Fibroblast of pulmonary artery (primary cell): ENCODE measurements at regions not wholly inside any gene's neighbourhood (a gene's known extent, or its start where the extent isn't known, plus 50 kb on each side); places are given as distances from the start of the nearest gene placed in this dataset.
A peak's percentile ranks its signal among the peaks of the same experiment; 100 is the strongest.

Experiments used
- DNase-seq: peaks from one replicate; pipeline ENCODE4 v3.0.0-alpha.2; 2010; ENCODE audit warnings: low read depth
- H3K4me3 ChIP-seq: replicated peaks from 2 replicates; pipeline ENCODE4 v1.5.1; 2011; ENCODE audit warnings: low read depth, mild to moderate bottlenecking, control low read depth, low read length, moderate library complexity
- TF ChIP-seq, protein P1 (sequence below): IDR thresholded peaks from 2 replicates; pipeline ENCODE4 v1.5.1; 2011; ENCODE audit warnings: mild to moderate bottlenecking, control low read depth, low read length, inconsistent platforms; ENCODE audit errors: missing control alignments

DNA sequence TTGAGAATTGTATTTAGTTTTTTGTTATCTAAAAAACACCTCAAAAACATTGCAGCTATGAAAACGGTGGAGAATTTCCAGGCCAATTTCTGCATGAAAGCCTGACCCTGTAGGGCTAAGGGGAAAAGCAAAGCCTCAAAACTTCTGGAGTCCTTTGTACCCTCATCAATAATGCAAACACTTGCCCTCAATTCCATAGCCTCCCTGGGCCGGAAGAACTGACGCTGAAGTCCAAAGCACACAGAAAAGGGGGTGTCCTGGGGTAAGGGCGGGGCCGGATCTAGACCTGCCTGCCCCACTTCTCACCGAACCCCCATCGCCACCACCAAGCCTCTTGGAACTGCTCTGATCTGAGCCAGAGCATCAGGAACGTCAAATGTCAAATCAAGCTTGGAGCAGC, 173.9 kb upstream of the S100G start:
- TF ChIP-seq, protein P1, sequence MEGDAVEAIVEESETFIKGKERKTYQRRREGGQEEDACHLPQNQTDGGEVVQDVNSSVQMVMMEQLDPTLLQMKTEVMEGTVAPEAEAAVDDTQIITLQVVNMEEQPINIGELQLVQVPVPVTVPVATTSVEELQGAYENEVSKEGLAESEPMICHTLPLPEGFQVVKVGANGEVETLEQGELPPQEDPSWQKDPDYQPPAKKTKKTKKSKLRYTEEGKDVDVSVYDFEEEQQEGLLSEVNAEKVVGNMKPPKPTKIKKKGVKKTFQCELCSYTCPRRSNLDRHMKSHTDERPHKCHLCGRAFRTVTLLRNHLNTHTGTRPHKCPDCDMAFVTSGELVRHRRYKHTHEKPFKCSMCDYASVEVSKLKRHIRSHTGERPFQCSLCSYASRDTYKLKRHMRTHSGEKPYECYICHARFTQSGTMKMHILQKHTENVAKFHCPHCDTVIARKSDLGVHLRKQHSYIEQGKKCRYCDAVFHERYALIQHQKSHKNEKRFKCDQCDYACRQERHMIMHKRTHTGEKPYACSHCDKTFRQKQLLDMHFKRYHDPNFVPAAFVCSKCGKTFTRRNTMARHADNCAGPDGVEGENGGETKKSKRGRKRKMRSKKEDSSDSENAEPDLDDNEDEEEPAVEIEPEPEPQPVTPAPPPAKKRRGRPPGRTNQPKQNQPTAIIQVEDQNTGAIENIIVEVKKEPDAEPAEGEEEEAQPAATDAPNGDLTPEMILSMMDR, result no peak
- no peak overlapping the region for H3K4me3 ChIP-seq
- DNase-seq, result no peak

DNA sequence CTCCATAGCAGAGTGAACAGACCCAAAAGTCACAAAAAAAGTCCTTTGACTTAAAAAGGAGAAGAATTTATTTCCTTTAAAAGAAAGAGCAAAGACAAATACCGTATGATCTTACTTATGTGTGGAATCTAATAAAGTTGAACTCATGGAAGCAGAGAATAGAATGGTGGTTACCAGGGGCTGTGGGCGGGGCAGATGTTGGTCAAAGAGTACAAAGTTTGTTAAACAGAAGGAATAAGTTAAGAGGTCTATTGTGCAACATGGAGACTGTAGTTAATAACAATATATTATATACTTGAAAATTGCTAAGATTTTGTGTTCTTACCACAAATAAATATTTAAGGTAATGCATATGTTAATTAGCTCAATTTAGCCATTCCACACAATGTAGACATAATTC, 173.3 kb upstream of the S100G start:
- TF ChIP-seq, protein P1, result no peak
- no peak for DNase-seq
- no peak overlapping the region for H3K4me3 ChIP-seq

DNA sequence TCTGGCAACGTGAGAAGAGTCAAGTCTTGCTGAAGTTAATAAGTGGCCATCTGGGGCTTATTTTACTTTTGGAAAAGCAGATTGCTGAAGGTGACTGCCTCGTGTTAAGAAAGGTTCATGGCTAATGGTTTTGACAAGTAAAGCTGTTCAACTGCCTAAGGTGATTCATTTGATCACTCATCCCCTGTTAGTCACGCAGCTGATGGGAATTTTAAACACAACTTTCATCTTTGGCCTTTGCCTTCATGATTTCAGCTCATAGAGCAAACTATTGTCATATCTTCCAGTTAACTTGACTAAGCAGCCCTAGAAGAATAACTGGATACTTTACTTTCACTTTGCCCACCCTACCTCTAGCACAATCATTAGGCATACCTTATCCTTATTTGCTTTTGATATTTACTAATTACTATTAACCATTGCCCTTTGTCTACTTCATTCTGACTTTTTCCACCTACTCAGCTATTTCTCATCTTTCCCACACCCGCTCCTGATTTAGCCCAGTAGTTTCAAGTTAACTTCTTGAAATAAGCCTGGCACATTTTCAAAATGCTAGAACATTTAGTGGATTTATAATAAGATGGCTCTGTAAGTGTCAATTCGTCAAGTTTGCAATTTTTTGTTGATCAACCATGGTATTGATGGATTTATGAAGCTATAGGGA, 170.6 kb upstream of the S100G start:
- TF ChIP-seq, protein P1, result no peak
- peak; percentile 7 for DNase-seq
- H3K4me3 ChIP-seq, result no peak overlapping the region

- H3K4me3 ChIP-seq, result no peak overlapping the region
- TF ChIP-seq, protein P1, result no peak
These were observed 169.9 kb upstream of the S100G start for GRCh38 chrX:16480049-16480448.

DNA sequence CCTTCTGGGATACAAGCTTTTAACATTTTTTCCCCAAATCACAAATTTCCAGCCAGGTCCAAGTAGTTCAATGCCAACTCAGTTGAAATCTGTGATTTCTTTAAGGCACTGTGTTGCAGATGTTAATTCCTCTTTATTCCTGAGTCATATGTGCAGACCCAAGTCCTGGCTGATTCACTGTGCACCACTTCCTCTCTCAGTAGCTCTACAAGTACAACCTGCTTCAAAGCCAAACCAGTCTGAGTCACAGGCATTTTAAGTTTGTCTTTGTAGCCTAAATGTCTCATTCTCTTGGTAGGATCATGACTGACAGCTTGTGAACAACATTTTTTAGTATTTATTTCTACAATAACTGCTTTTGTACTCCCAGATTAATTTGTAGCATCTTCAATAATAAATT, 165.6 kb upstream of the S100G start:
- TF ChIP-seq, protein P1, result no peak
- DNase-seq, result peak; percentile 82
- H3K4me3 ChIP-seq, result no peak overlapping the region

More at GRCh38 chrX:16480049-16480448, 169.9 kb upstream of the S100G start:
- no peak for DNase-seq

DNA sequence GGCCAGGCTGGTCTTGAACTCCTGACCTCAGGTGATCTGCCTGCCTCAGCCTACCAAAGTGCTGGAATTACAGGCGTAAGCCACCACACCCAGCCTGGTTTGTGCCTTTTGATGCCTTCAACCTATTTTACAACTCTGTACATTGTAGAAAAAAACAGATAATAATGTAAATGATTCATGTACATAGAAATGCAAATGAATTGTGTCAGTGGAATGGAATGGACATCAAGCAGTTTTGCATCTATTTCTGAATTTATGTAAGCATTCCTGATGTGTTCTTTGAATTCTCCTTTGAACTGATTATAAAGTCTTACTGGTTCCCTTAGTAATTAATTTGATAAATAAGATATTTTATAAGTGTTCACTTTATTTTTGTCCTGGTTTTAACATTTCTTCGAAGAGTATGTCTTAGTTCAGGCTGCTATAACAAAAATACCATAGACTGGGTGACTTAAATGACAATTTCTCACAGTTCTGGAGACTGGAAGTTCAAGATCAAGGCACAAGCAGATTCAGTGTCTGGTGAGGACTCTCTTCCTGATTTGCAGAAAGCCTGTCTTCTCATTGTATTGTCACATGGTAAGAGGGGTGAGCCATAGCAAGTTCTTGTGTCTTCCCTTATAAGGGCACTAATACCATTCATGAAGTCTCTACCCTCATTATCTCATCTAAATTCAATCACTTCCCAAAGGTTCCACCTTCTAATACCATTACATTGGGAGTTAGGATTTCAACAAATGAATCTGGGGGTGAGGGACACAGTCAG, 162.2 kb upstream of the S100G start:
- DNase-seq, result peak; percentile 8
- TF ChIP-seq, protein P1, result no peak
- no peak overlapping the region for H3K4me3 ChIP-seq
